OCI-LY7 (cell line): ENCODE measurements at regions not wholly inside any gene's neighbourhood (a gene's known extent, or its start where the extent isn't known, plus 50 kb on each side); places are given as distances from the start of the nearest gene placed in this dataset.

Experiments
- BruUV-seq: library from RNA; stranded (reverse); fragments of 400-500 nt; replicated peaks from 2 replicates; lab custom pipeline; 2021; lab: Mats Ljungman, UMichigan
- CTCF ChIA-PET: fragments of 300-600 bp; sonication (Branson Sonifier 250); formaldehyde crosslinking; loops from one replicate; lab custom pipeline; 2022; ENCODE audit warnings: antibody characterized with exemption; ENCODE audit not compliant: unreplicated experiment; lab: Charles Lee
- POLR2A ChIA-PET: fragments of 300-600 bp; sonication (Branson Sonifier 250); formaldehyde crosslinking; loops from one replicate; lab custom pipeline; 2022; ENCODE audit warnings: antibody characterized with exemption; lab: Charles Lee
- DNase-seq: peaks from one replicate; pipeline ENCODE4 v3.0.0-alpha.2; 2015; ENCODE audit warnings: low spot score
- H2AFZ ChIP-seq: fragments of 200-600 bp; sonication (generic), shearing (Covaris generic); 2 replicates; pipeline ENCODE4 v1.6.1; 2014; ENCODE audit warnings: mild to moderate bottlenecking, antibody characterized with exemption, low read length, moderate library complexity
- H3K27ac ChIP-seq: fragments of 200-600 bp; sonication (generic); 2 replicates; pipeline ENCODE4 v1.5.1; 2014; ENCODE audit warnings: mixed run types, low read depth, mild to moderate bottlenecking, moderate library complexity, low read length, inconsistent platforms; ENCODE audit not compliant: poor library complexity, severe bottlenecking
- H3K36me3 ChIP-seq: fragments of 200-600 bp; sonication (generic); 2 replicates; pipeline ENCODE4 v1.6.1; 2014; ENCODE audit warnings: mild to moderate bottlenecking, antibody characterized with exemption, low read length, moderate library complexity, mixed read lengths; ENCODE audit not compliant: insufficient read depth
- H3K4me1 ChIP-seq: fragments of 200-600 bp; sonication (generic); 2 replicates; pipeline ENCODE4 v1.5.1; 2014; ENCODE audit warnings: mild to moderate bottlenecking, low read length; ENCODE audit not compliant: insufficient read depth, poor library complexity, severe bottlenecking
- H3K4me2 ChIP-seq: fragments of 200-600 bp; sonication (generic); 2 replicates; pipeline ENCODE4 v1.6.1; 2014; ENCODE audit warnings: mild to moderate bottlenecking, low read length
- H3K4me3 ChIP-seq: fragments of 200-600 bp; sonication (generic); 2 replicates; pipeline ENCODE4 v1.5.1; 2014; ENCODE audit warnings: mild to moderate bottlenecking, low read depth, low read length; ENCODE audit not compliant: poor library complexity, severe bottlenecking
- H3K79me2 ChIP-seq: fragments of 200-600 bp; sonication (generic); 2 replicates; pipeline ENCODE4 v1.6.1; 2016; ENCODE audit warnings: low read depth, mild to moderate bottlenecking, low read length, moderate library complexity, mixed read lengths; ENCODE audit not compliant: insufficient read depth
- H3K9me2 ChIP-seq: fragments of 200-600 bp; sonication (generic); 2 replicates; pipeline ENCODE4 v1.6.1; 2016; ENCODE audit warnings: mild to moderate bottlenecking, low read length, mixed read lengths; ENCODE audit not compliant: insufficient read depth
- H3K9me3 ChIP-seq: fragments of 200-600 bp; sonication (generic); 2 replicates; pipeline ENCODE4 v1.6.1; 2014; ENCODE audit warnings: mild to moderate bottlenecking, mixed run types, low read length, mixed read lengths
- H4K20me1 ChIP-seq: fragments of 200-600 bp; sonication (generic); 2 replicates; pipeline ENCODE4 v1.6.1; 2014; ENCODE audit warnings: mild to moderate bottlenecking, antibody characterized with exemption, low read length, moderate library complexity, mixed read lengths; ENCODE audit not compliant: insufficient read depth
- CTCF ChIP-seq: fragments of 200-600 bp; sonication (generic); conservative IDR thresholded peaks from 2 replicates; pipeline ENCODE4 v1.5.1; 2014; ENCODE audit warnings: mild to moderate bottlenecking, antibody characterized with exemption, low read length, moderate library complexity, mixed read lengths
- EZH2phosphoT487 ChIP-seq: fragments of 200-600 bp; sonication (generic); IDR thresholded peaks from 2 replicates; pipeline ENCODE4 v1.6.1; 2018; ENCODE audit warnings: low read depth, borderline replicate concordance, mild to moderate bottlenecking, mixed run types, antibody characterized with exemption, low read length, moderate library complexity, mixed read lengths
- intact Hi-C: fragments of 100-400 bp; cut with micrococcal nuclease; formaldehyde crosslinking; loops from one replicate; pipeline ENCODE4 v1.10.0; 2022; ENCODE audit not compliant: unreplicated experiment

DNA sequence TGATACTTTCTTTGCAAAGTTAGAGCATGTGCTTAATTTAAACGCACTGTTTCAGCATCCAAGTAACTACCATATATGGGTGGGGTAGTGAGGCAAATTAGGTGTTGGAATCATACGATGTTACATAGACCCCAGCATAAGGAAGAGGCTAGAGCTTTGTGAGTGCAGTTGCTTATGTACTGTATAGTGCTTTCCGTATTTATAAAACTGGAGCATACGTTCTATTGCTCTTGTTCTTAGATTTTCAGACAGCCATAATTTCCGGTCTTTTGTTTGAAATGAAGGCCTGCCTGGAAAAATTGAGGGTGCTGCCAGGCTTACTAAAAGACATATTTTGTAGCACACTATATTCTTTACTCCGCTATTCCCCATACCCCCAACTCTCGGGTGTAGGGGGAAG, 335.7 kb downstream of the FOXG1 start:
- BruUV-seq, result no TSS peak
- Histone ChIP-seq H3K4me2 (no peak overlapping the region), H3K9me3 (0 out of 2 replicates have a peak, but pooled peaks cover 14% of the 10 kb centered on the region), H3K4me1 (no peaks in the 10 kb centered on the region), H3K79me2 (no peaks in the 10 kb centered on the region), H3K36me3 (no peaks in the 10 kb centered on the region), H4K20me1 (no peaks in the 10 kb centered on the region), H3K27ac (no peak overlapping the region), H2AFZ (no peak overlapping the region), H3K4me3 (no peak overlapping the region), H3K9me2 (no peaks in the 10 kb centered on the region; the same call in 1 of the 2 replicates)
- DNase-seq, result no peak
- ChIA-PET CTCF (no interaction called here), POLR2A (no interaction called here)
- TF ChIP-seq CTCF, result no peak
- TF ChIP-seq EZH2phosphoT487, result no peak
- intact Hi-C loops, result no loop called here

- H3K27ac ChIP-seq, result no peak overlapping the region
- no peaks in the 10 kb centered on the region for H3K79me2 ChIP-seq
- POLR2A ChIA-PET, result no interaction called here
- CTCF ChIA-PET, result no interaction called here
- no peak overlapping the region for H3K4me2 ChIP-seq
- H3K4me1 ChIP-seq, result no peaks in the 10 kb centered on the region
- H3K4me3 ChIP-seq, result no peak overlapping the region
- no peaks in the 10 kb centered on the region for H3K36me3 ChIP-seq
- no peak for TF ChIP-seq CTCF
- no peak for TF ChIP-seq EZH2phosphoT487
- H2AFZ ChIP-seq, result no peak overlapping the region
- no peak for DNase-seq
- H3K9me3 ChIP-seq, result 0 out of 2 replicates have a peak, but pooled peaks cover 14% of the 10 kb centered on the region
- no peaks in the 10 kb centered on the region; the same call in 1 of the 2 replicates for H3K9me2 ChIP-seq
- intact Hi-C loops, result no loop called here
- no TSS peak for BruUV-seq
- H4K20me1 ChIP-seq, result no peaks in the 10 kb centered on the region
Observed at GRCh38 chr14:29102996-29103395, 336.4 kb downstream of the FOXG1 start.

DNA sequence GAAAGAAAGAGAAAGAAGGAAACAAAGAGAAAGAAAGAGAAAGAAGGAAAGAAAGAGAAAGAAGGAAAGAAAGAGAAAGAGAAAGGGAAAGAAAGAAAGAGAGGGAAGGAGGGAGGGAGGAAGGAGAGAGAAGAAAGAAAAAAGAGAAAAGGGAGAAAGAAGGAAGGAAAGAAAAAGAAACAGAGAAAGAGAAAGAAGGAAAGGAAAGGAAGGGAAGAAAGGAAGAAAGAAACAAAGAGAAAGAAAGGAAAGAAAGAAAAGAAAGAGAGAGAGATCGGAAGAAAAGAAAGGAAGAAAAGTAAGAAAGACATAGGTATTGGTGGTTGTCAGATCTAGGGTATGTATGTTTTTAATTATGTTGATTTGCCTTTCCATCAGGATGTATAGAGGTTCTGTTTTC, 342.3 kb downstream of the FOXG1 start:
- Histone ChIP-seq H3K9me2 (no peaks in the 10 kb centered on the region), H2AFZ (no peak overlapping the region), H3K9me3 (no peaks in the 10 kb centered on the region), H3K36me3 (no peaks in the 10 kb centered on the region), H3K4me3 (no peak overlapping the region), H3K79me2 (no peaks in the 10 kb centered on the region), H3K4me1 (no peaks in the 10 kb centered on the region), H3K27ac (no peak overlapping the region), H3K4me2 (no peak overlapping the region), H4K20me1 (no peaks in the 10 kb centered on the region)
- intact Hi-C loops, result no loop called here
- POLR2A ChIA-PET, result no interaction called here
- no peak for DNase-seq
- TF ChIP-seq CTCF (no peak), EZH2phosphoT487 (no peak)
- BruUV-seq, result no TSS peak
- CTCF ChIA-PET, result no interaction called here
